SIG-M5 treated with dmso at 0.1 percent for 504 hours (cell line): ENCODE measurements at regions not wholly inside any gene's neighbourhood (a gene's known extent, or its start where the extent isn't known, plus 50 kb on each side); places are given as distances from the start of the nearest gene placed in this dataset.
"Not testable (repeated sequence)": the region's sequence is repeated elsewhere in the genome, so short reads cannot be mapped to it uniquely, and the experiment has no call there.

Experiments used
- DNase-seq: peaks from one replicate; lab custom pipeline; 2025; ENCODE audit not compliant: unreplicated experiment; lab: John Stamatoyannopoulos, UW

DNA sequence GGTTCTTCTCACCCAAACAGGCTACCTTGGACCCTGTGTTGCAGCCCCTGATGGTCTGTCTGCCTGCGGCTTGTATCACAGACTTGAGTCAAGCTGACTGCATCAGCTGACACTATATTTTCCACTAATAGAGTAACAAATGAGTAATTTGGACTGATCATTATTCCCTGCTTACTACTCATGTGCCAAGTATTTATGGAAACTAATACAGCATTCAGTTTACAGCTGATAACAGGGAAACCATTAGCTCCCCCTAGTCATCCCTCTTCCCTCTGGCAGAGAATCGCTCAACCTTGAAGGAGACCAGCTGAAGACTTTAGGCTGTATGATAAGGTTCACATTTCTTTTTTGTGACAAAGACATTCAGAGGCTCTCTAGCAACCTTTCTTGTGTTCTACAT, 116.6 kb upstream of the SYT6 start:
- no peak for DNase-seq

DNA sequence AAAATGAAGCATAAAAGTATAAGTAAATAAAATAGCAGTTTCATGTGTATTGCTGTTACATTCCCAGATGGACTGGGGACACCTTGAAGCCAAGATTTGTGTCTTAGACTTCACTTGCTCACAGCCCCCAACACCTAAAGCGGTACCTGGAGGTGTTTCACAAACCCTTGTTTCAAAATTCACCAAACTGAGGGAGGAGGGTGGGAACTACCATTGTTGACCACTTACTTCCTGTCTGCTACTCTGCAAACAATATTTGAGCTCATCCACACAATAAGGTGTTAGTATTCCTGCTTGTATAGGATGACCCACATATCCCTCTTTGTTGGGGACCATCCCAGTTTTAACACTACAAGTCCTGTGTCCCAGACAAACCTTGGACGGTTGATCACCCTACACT, 115.9 kb upstream of the SYT6 start:
- DNase-seq, result no peak

DNA sequence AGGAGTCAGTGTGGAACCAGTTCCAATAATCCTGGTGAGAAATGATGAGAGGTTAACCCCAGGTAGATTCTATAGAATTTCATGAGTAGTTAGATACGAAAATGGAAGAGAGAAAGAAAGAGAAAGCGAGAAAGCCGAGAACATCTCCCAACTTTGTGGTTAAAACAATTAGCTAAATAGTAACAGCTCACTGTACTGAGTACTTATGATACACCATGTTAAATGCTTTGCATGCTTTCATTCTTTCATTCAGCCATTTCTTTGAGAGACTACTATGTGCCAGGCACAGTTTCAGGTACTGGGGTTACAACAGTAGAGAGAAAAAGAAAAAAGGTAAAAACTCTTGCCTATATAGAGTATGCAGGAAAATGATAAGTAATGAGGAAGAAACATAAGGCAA, 109.7 kb upstream of the SYT6 start:
- DNase-seq, result no peak

GRCh38 chr1:114262337-114262736, 108.7 kb upstream of the SYT6 start:
- DNase-seq, result no peak

DNA sequence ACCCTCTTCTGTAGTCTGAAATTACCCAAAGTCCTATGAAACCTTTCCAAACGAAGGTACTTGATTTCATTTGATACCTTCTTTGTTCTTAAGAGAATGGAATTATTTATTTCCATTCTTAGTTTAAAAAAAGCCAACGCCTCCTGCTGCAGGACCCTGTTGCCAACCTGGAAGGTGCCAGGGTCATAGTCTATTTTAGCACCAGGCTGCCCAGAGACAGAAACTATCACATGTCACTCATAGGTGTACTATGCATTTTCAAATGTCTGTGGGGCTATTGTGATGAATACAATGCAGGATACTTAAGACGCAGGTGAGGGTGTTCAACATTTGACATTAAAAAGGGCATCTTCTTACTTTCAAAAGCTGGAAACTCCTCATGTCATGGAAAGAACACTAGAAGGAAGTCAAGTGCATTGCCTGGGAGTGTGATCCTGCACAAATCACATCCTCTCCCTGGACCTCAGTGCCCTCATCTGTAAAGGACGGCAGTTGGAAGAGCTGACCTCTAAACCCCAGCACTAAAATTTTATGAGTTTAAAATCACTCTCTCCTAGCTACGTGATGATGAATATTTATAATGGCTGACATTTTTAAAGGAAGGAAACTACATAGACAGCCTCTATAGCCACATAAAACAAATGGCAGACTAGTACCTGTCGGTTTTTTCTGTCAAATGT, 107.3 kb upstream of the SYT6 start:
- DNase-seq, result no peak

DNA sequence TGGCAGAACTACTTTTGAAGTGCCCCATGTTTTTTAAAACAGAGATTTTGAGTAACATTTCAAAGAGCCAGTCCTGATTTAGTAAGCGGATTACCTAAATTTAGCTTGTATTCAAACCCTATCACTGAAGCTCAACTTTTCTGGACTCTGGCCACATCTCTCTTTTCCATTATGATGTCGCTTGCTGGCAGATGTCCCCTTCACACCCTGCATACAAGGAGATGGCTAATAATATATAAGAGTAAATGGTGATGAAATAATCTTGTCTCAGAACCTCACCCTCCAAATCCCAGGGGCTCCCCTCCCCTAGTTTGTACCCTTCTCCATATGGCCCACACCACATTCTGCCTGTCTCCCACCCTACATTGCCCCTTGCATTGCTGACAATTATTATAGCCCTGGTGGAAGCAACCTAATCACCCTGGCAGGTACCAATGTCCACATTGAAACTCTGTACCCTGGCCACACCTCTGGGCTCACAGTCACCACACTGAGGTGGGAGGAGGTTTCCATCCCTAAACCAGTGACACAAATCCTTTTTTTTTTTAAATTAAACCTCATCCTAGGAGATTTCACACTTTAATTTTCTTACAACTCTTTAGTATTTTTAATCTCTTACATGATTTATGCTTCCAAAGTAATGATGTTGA, 106.0 kb upstream of the SYT6 start:
- no peak for DNase-seq

DNA sequence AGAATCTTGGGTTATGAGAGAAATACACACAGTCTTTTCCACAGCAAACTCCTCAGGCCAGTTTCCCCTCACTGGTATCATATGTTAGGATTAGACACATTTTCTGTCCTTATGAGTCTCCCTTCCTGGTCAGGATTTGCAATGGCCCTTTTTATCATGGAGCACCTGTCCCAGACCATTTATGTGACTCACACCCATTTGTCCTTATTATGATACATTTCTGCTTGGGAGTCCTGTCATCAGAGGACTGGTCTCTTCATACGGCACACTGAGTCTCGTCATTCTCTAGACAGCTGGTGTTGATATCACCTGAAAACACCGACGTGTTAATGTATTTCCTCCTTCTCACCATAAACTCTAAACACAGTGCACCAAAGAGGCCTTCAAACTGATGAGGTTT, 105.0 kb upstream of the SYT6 start:
- DNase-seq, result no peak

- DNase-seq, result no peak
Measured at GRCh38 chr1:114258074-114258473, 104.4 kb upstream of the SYT6 start.

GRCh38 chr1:114257554-114257953, 103.9 kb upstream of the SYT6 start:
- DNase-seq, result no peak

- no peak for DNase-seq
Measured at GRCh38 chr1:114253900-114254299, 100.2 kb upstream of the SYT6 start.

- no peak for DNase-seq
Measured at GRCh38 chr1:114251573-114251939, 97.9 kb upstream of the SYT6 start.

DNA sequence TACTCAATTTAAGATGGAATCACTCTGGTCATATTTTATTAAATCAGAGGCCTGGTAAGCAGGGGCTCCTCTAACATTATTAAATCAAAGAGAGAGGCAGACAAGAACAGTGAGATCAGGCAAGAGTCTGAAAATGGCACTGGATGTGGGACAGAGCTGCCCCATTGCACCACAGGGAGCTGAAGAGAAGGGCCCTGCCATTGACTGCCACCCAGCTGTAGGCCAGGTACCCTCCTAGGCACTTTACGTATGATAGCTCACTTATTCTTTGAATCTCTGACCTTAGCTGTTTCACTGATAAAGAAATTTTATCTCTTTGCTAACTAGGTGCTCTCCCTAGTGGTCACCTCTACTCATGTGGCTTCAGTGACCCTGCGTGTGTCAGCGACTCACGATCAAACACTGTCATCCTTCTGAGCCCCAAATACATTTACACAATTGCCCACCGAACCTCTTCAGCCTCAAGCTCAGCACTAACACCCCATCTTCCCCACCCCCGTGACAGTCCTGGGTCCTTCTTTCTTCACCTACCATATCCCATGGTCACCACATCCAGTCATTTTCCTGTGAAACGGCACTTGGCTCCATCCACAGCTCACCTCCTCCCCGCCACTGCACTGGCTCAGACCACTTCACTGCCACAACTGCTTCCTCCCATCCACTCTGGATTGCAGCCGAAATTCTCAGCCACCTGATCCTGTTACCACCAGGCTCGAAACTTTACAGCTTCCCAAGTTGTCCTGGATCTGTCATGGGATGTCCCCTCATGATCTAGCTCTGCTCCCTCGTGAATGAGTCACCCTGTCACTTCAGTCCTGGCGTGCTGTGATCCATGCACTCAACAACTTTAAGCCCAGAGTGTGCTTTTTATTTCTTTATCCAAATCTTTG, 97.3 kb upstream of the SYT6 start:
- no peak for DNase-seq

GRCh38 chr1:114249691-114250090, 96.0 kb upstream of the SYT6 start:
- DNase-seq, result no peak

DNA sequence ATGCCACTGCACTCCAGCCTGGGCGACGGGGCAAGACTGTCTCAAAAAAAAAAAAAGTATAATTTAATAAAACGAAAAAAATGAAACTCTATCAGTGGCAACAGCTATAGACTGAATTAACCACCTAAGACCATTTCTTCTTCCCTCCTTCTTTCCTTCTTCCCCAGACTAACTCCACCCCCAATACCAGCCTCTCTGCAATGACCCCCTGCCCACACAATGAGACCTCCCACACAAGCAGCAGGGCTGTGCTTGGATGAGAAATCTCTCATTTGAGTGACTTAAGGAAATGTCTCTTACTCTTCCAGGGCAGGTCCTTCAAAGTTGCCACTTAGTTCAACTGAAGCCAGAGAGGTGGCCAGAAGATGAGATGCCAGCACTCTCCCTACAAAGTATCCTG, 94.5 kb upstream of the SYT6 start:
- DNase-seq, result no peak

DNA sequence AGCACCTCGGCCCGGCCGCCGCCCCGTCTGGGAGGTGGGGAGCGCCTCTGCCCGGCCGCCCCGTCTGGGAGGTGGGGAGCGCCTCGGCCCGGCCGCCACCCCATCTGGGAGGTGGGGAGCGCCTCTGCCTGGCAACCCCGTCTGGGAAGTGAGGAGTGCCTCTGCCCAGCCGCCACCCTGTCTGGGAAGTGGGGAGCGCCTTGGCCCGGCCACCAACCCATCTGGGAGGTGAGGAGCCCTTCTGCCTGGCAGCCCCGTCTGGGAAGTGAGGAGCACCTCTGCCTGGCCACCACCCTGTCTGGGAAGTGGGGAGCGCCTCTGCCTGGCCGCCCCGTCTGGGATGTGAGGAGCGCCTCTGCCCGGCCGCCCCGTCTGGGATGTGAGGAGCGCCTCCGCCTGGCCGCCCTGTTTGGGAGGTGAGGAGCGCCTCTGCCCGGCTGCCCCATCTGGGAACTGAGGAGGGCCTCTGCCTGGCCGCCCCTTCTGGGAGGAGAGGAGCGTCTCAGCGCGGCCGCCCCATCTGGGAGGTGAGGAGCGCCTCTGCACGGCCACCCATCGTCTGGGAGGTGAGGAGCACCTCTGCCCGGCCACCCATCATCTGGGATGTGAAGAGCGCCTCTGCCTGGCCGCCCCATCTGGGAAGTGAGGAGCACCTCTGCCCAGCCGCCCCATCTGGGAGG, 89.0 kb upstream of the SYT6 start:
- DNase-seq, result not testable (repeated sequence)

GRCh38 chr1:114238053-114238452, 84.4 kb upstream of the SYT6 start:
- DNase-seq, result no peak

DNA sequence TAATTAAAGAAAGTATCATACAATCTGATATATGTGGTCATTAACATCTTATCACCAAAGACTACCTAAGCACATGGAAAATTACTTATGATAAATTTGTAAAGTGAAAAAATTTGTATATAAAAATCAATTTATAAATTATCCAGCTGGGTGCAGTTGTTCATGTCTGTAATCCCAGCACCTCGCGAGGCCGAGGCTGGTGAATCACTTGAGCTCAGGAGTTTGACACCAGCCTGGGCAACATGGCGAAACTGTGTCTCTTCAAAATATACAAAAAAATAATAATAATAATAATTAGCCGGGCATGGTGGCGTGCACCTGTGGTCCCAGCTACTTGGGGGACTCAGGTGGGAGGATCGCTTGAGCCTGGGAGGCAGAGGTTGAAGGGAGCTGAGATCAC, 82.8 kb upstream of the SYT6 start:
- DNase-seq, result no peak

GRCh38 chr1:114235960-114236359, 82.3 kb upstream of the SYT6 start:
- DNase-seq, result no peak

- no peak for DNase-seq
Measured at GRCh38 chr1:114235281-114235680, 81.6 kb upstream of the SYT6 start.

- DNase-seq, result no peak
Measured at GRCh38 chr1:114234408-114235124, 80.9 kb upstream of the SYT6 start.

DNA sequence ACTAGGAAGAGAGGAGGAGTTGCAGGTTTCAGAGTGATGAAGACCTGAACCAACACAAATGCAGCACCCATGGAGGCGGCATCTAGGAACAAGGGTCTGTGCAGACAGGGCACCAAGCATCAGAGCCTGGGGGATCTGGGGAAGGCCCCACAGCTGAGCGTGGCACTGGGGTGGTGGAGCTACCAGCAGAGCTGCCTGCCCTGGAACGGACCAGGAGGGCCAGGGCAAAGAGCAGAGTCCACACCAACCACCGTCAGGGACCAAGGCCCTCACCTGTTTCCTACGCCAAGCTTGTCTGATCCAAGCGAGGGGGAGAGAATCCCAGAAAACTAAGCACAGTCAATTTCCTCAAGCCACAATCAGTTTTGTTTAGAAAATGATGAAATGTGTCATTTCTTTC, 79.0 kb upstream of the SYT6 start:
- DNase-seq, result no peak
